ENCODE measurements at regions not wholly inside any gene's neighbourhood (a gene's known extent, or its start where the extent isn't known, plus 50 kb on each side); places are given as distances from the start of the nearest gene placed in this dataset.

DNA sequence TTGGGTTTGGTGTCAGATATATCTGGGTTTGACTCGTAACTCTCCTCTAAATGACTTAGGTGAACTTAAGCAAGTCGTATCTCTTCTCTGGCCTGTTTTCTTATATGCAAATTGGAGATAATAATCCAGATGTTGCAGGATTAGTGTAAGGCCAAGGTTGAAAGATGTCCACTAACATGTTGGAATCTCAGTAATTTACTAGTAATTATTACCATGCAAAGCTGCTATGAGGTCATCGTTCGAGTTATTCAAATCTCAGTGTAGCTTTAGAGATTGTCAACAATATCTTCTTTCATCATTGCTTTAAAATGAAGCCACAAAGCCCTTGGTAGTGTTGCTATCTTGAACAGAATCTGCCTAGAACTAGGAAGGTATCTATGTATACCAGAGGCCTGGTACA lies 437.7 kb upstream of the KLF4 start:
- H3K9me3 ChIP-seq: no peaks in the 10 kb centered on the region
- H3K27ac ChIP-seq: no peak overlapping the region
- DNase-seq (ENCODE audit: extremely low spot score in 2 of 2): no peak
- TF ChIP-seq POLR2A (IDR thresholded peaks at IDR 0.05): no peak
- TF ChIP-seq CTCF (IDR thresholded peaks at IDR 0.05): no peak
- no peak for TF ChIP-seq POLR2AphosphoS5 (IDR thresholded peaks at IDR 0.05; ENCODE audit: insufficient read depth in 1 of 2, low read depth in 1 of 2)
- intact Hi-C loops (cut with DNase I): no loop called here
- no peaks in the 10 kb centered on the region for H3K27me3 ChIP-seq
- no peaks in the 10 kb centered on the region for H3K36me3 ChIP-seq
- no peak overlapping the region for H3K4me3 ChIP-seq
- peaks cover 7% of the 10 kb centered on the region for H3K4me1 ChIP-seq

- peaks cover 7% of the 10 kb centered on the region for H3K4me1 ChIP-seq
- intact Hi-C loops (cut with DNase I): no loop called here
- H3K27me3 ChIP-seq: no peaks in the 10 kb centered on the region
- H3K4me3 ChIP-seq: no peak overlapping the region
- no peaks in the 10 kb centered on the region for H3K9me3 ChIP-seq
- H3K27ac ChIP-seq: no peak overlapping the region
- H3K36me3 ChIP-seq: no peaks in the 10 kb centered on the region
- TF ChIP-seq POLR2AphosphoS5 (IDR thresholded peaks at IDR 0.05; ENCODE audit: insufficient read depth in 1 of 2, low read depth in 1 of 2) (no peak), CTCF (IDR thresholded peaks at IDR 0.05) (no peak), POLR2A (IDR thresholded peaks at IDR 0.05) (no peak)
- no peak for DNase-seq (ENCODE audit: extremely low spot score in 2 of 2)
Observed at GRCh38 chr9:107925749-107926297, 436.3 kb upstream of the KLF4 start.

- Histone ChIP-seq H3K4me3 (no peak overlapping the region), H3K4me1 (no peaks in the 10 kb centered on the region), H3K27ac (no peak overlapping the region), H3K9me3 (no peaks in the 10 kb centered on the region), H3K27me3 (no peaks in the 10 kb centered on the region), H3K36me3 (no peaks in the 10 kb centered on the region)
- TF ChIP-seq POLR2A (IDR thresholded peaks at IDR 0.05) (no peak), CTCF (IDR thresholded peaks at IDR 0.05) (no peak), POLR2AphosphoS5 (IDR thresholded peaks at IDR 0.05; ENCODE audit: insufficient read depth in 1 of 2, low read depth in 1 of 2) (no peak)
- no peak for DNase-seq (ENCODE audit: extremely low spot score in 2 of 2)
- intact Hi-C loops (cut with DNase I): no loop called here
Observed at GRCh38 chr9:107922260-107922659, 432.7 kb upstream of the KLF4 start.

- no peaks in the 10 kb centered on the region for H3K4me1 ChIP-seq
- no peaks in the 10 kb centered on the region for H3K9me3 ChIP-seq
- TF ChIP-seq CTCF (IDR thresholded peaks at IDR 0.05): no peak
- no peak for TF ChIP-seq POLR2AphosphoS5 (IDR thresholded peaks at IDR 0.05; ENCODE audit: insufficient read depth in 1 of 2, low read depth in 1 of 2)
- no peak for TF ChIP-seq POLR2A (IDR thresholded peaks at IDR 0.05)
- no peaks in the 10 kb centered on the region for H3K36me3 ChIP-seq
- DNase-seq (ENCODE audit: extremely low spot score in 2 of 2): no peak
- H3K27ac ChIP-seq: no peak overlapping the region
- no peak overlapping the region for H3K4me3 ChIP-seq
- no peaks in the 10 kb centered on the region for H3K27me3 ChIP-seq
- intact Hi-C loops (cut with DNase I): no loop called here
Observed at GRCh38 chr9:107919263-107919662, 429.7 kb upstream of the KLF4 start.

DNA sequence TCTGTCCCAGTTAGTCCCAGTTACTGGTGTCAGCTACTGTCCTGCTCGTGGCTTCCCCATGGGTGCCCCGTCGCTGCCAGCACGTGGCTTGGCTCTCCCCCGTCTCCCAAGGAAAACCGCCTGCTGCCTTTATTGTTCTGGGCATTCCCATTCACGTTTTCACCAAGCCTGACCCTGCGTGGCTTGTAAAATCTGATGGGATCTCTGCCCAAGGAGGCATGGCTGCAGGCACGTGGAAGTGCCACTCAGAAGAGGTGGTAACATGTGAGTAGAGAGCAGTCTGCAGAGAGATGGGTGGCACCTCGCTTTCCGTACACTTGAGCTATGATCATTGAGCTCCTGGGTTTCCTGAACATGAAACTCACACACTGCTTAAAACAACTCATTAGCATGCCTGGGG lies 429.2 kb upstream of the KLF4 start:
- Histone ChIP-seq H3K36me3 (no peaks in the 10 kb centered on the region), H3K27me3 (no peaks in the 10 kb centered on the region), H3K4me3 (no peak overlapping the region), H3K27ac (no peak overlapping the region), H3K9me3 (no peaks in the 10 kb centered on the region), H3K4me1 (no peaks in the 10 kb centered on the region)
- TF ChIP-seq POLR2A (IDR thresholded peaks at IDR 0.05) (no peak), POLR2AphosphoS5 (IDR thresholded peaks at IDR 0.05; ENCODE audit: insufficient read depth in 1 of 2, low read depth in 1 of 2) (no peak), CTCF (IDR thresholded peaks at IDR 0.05) (no peak)
- DNase-seq (ENCODE audit: extremely low spot score in 2 of 2): no peak
- intact Hi-C loops (cut with DNase I): no loop called here

All from vagina (tissue), 2 donors.